ENCODE measurements at regions not wholly inside any gene's neighbourhood (a gene's known extent, or its start where the extent isn't known, plus 50 kb on each side); places are given as distances from the start of the nearest gene placed in this dataset.

GRCh38 chr16:50460538-50461399 lies 87.4 kb upstream of the NKD1 start:
- no peak for TF ChIP-seq POLR2A (IDR thresholded peaks at IDR 0.05)
- TF ChIP-seq CTCF (IDR thresholded peaks at IDR 0.05) = no peak
